Neural progenitor cell (in vitro differentiated cells): ENCODE measurements at regions not wholly inside any gene's neighbourhood (a gene's known extent, or its start where the extent isn't known, plus 50 kb on each side); places are given as distances from the start of the nearest gene placed in this dataset.

Experiments
- CTCF ChIP-seq: fragments of 200-600 bp; sonication (generic); IDR thresholded peaks from 2 replicates; pipeline ENCODE4 v1.5.1; 2017; ENCODE audit warnings: antibody characterized with exemption, mild to moderate bottlenecking
- EZH2 ChIP-seq: fragments of 200-600 bp; sonication (generic); IDR thresholded peaks from 2 replicates; pipeline ENCODE4 v1.6.1; 2017; ENCODE audit warnings: antibody characterized with exemption, mild to moderate bottlenecking, moderate library complexity
- EZH2phosphoT487 ChIP-seq: fragments of 200-600 bp; sonication (generic); IDR thresholded peaks from 2 replicates; pipeline ENCODE4 v1.6.1; 2017; ENCODE audit warnings: antibody characterized with exemption

- TF ChIP-seq CTCF (no peak), EZH2phosphoT487 (no peak), EZH2 (no peak)
Observed at GRCh38 chr9:105119156-105119555, 125.3 kb upstream of the SLC44A1 start.
